Stimulated activated CD4-positive, alpha-beta T cell treated with anti-CD3 and anti-CD28 coated beads, TNF-alpha, amount 100 ng/mL, for 48 hours (primary cell): ENCODE measurements at regions not wholly inside any gene's neighbourhood (a gene's known extent, or its start where the extent isn't known, plus 50 kb on each side); places are given as distances from the start of the nearest gene placed in this dataset.
"Not testable (repeated sequence)": the region's sequence is repeated elsewhere in the genome, so short reads cannot be mapped to it uniquely, and the experiment has no call there.

ENCODE experiments used
- DNase-seq, 3 donors: peaks; one replicate each; pipeline ENCODE4 v3.0.0-alpha.2; 2020; ENCODE audit warnings: low read depth in 3 of 3

- DNase-seq, result no peak
Measured at GRCh38 chr5:90285581-90285980, 124.0 kb downstream of the CETN3 start.

- no peak for DNase-seq
Measured at GRCh38 chr5:90284375-90284774, 125.2 kb downstream of the CETN3 start.

GRCh38 chr5:90279091-90279490, 130.5 kb downstream of the CETN3 start:
- DNase-seq, result no peak

- DNase-seq, result no peak
Measured at GRCh38 chr5:90274216-90274615, 135.3 kb downstream of the CETN3 start.

- no peak for DNase-seq
Measured at GRCh38 chr5:90267646-90268045, 141.9 kb downstream of the CETN3 start.

GRCh38 chr5:90265545-90265857, 144.1 kb downstream of the CETN3 start:
- no peak for DNase-seq

- DNase-seq, result peak; percentile 8 to 19 (median 15)
Measured at GRCh38 chr5:90264689-90265544, 144.6 kb downstream of the CETN3 start.

- no peak for DNase-seq
Measured at GRCh38 chr5:90263102-90263820, 146.3 kb downstream of the CETN3 start.

GRCh38 chr5:90251447-90251846, 158.1 kb downstream of the CETN3 start:
- no peak for DNase-seq

GRCh38 chr5:90248640-90249039, 160.9 kb downstream of the CETN3 start:
- DNase-seq, result no peak

GRCh38 chr5:90243848-90244247, 165.7 kb downstream of the CETN3 start:
- not testable (repeated sequence) for DNase-seq

- DNase-seq, result no peak
Measured at GRCh38 chr5:90233476-90233875, 176.1 kb downstream of the CETN3 start.

GRCh38 chr5:90231688-90232087, 177.9 kb downstream of the CETN3 start:
- no peak for DNase-seq

GRCh38 chr5:90227683-90228082, 181.9 kb downstream of the CETN3 start:
- no peak for DNase-seq

- no peak for DNase-seq
Measured at GRCh38 chr5:90226433-90227099, 183.0 kb downstream of the CETN3 start.

GRCh38 chr5:90224342-90224741, 185.2 kb downstream of the CETN3 start:
- DNase-seq, result no peak

- DNase-seq, result no peak
Measured at GRCh38 chr5:90223756-90224155, 185.8 kb downstream of the CETN3 start.

- no peak for DNase-seq
Measured at GRCh38 chr5:90221951-90222350, 187.6 kb downstream of the CETN3 start.

- DNase-seq, result no peak
Measured at GRCh38 chr5:90220554-90220953, 189.0 kb downstream of the CETN3 start.

GRCh38 chr5:90214991-90215390, 194.6 kb downstream of the CETN3 start:
- DNase-seq, result no peak

GRCh38 chr5:90208323-90208722, 201.2 kb downstream of the CETN3 start:
- DNase-seq, result not testable (repeated sequence)

- DNase-seq, result no peak
Measured at GRCh38 chr5:90201923-90202322, 207.6 kb downstream of the CETN3 start.
